ENCODE measurements at regions not wholly inside any gene's neighbourhood (a gene's known extent, or its start where the extent isn't known, plus 50 kb on each side); places are given as distances from the start of the nearest gene placed in this dataset.

DNA sequence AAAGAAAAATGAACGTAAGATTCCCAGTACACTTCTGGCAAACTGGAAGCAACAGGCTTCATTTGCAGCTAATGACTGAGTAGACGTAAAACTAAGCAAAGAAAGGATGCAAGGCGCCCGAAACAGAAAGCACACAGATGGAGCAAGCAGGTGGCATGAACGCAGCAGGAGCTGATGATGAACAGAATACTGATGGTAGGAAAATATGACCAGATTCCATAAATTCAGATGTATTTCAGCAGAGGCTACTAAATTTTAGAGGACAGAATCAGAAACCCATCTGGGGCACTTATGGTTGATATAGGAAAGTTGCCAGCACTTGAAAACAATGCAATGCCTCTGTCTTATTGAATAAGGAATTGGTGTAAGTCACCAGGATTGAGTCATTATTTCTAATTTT is 658.7 kb upstream of the LINC00305 start:
- no peaks in the 10 kb centered on the region for H4K20me1 ChIP-seq (ENCODE audit: control insufficient read depth, extremely low read depth, insufficient read depth, low read length)
- no peaks in the 10 kb centered on the region for H3K27me3 ChIP-seq (ENCODE audit: control insufficient read depth, insufficient read depth, low read length)
- H3K4me3 ChIP-seq (replicated peaks in 1 of 4; ENCODE audit: control extremely low read depth in 1 of 4, insufficient read depth in 1 of 4, low read depth in 3 of 4, low read length in 4 of 4) = no peak overlapping the region
- DNase-seq (ENCODE audit: low read depth in 2 of 2) = no peak
- H3K27ac ChIP-seq (ENCODE audit: insufficient read depth, low read length) = no peak overlapping the region
- no peak overlapping the region for H3K9ac ChIP-seq (ENCODE audit: insufficient read depth, low read length)
- H3K36me3 ChIP-seq (ENCODE audit: control insufficient read depth, insufficient read depth, low read length) = no peaks in the 10 kb centered on the region
- no peak overlapping the region for H3K4me2 ChIP-seq (ENCODE audit: extremely low read depth, insufficient read depth, low read length)
- TF ChIP-seq, protein P1, sequence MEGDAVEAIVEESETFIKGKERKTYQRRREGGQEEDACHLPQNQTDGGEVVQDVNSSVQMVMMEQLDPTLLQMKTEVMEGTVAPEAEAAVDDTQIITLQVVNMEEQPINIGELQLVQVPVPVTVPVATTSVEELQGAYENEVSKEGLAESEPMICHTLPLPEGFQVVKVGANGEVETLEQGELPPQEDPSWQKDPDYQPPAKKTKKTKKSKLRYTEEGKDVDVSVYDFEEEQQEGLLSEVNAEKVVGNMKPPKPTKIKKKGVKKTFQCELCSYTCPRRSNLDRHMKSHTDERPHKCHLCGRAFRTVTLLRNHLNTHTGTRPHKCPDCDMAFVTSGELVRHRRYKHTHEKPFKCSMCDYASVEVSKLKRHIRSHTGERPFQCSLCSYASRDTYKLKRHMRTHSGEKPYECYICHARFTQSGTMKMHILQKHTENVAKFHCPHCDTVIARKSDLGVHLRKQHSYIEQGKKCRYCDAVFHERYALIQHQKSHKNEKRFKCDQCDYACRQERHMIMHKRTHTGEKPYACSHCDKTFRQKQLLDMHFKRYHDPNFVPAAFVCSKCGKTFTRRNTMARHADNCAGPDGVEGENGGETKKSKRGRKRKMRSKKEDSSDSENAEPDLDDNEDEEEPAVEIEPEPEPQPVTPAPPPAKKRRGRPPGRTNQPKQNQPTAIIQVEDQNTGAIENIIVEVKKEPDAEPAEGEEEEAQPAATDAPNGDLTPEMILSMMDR (conservative IDR thresholded peaks at IDR 0.05 in 1 of 2, IDR thresholded peaks at IDR 0.05 in 1 of 2; ENCODE audit: low read depth in 1 of 2, low read length in 2 of 2) = no peak
- TF ChIP-seq EZH2 (IDR thresholded peaks at IDR 0.05; ENCODE audit: low read length, missing control alignments) = no peak
- no peaks in the 10 kb centered on the region for H3K9me3 ChIP-seq (ENCODE audit: control insufficient read depth, insufficient read depth, low read depth, low read length)
- H2AFZ ChIP-seq (ENCODE audit: low read length) = no peak overlapping the region
- no peaks in the 10 kb centered on the region for H3K79me2 ChIP-seq (ENCODE audit: control insufficient read depth, insufficient read depth, low read length)
- no peaks in the 10 kb centered on the region for H3K4me1 ChIP-seq (ENCODE audit: control insufficient read depth, extremely low read depth, insufficient read depth, low read length)

DNA sequence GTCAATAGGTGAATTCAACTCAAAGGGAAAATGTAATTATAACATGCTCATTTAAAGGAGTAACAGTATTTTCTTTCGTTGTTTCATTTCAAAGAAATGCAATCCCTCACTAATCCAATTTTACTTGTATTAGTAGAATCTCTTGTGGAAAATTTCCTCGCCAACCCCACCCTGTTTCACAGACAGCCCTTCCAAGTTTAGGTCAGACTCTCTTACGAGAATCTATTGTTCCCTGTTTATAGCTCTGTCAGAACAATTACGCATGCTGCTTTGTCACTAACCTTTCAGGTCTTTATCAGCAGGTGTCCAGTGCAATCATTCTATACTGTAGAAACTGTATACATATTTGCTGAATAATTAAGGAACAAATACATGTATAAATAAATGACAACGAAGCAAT is 657.8 kb upstream of the LINC00305 start:
- no peaks in the 10 kb centered on the region for H4K20me1 ChIP-seq (ENCODE audit: control insufficient read depth, extremely low read depth, insufficient read depth, low read length)

GRCh38 chr18:64806232-64806631 is 657.3 kb upstream of the LINC00305 start:
- no peak overlapping the region for H3K27ac ChIP-seq (ENCODE audit: insufficient read depth, low read length)
- H3K36me3 ChIP-seq (ENCODE audit: control insufficient read depth, insufficient read depth, low read length) = no peaks in the 10 kb centered on the region
- H3K4me1 ChIP-seq (ENCODE audit: control insufficient read depth, extremely low read depth, insufficient read depth, low read length) = no peaks in the 10 kb centered on the region
- H3K9ac ChIP-seq (ENCODE audit: insufficient read depth, low read length) = no peak overlapping the region
- no peaks in the 10 kb centered on the region for H3K79me2 ChIP-seq (ENCODE audit: control insufficient read depth, insufficient read depth, low read length)
- no peak for DNase-seq (ENCODE audit: low read depth in 2 of 2)
- no peak overlapping the region for H3K4me2 ChIP-seq (ENCODE audit: extremely low read depth, insufficient read depth, low read length)
- H3K4me3 ChIP-seq (replicated peaks in 1 of 4; ENCODE audit: control extremely low read depth in 1 of 4, insufficient read depth in 1 of 4, low read depth in 3 of 4, low read length in 4 of 4) = no peak overlapping the region
- no peaks in the 10 kb centered on the region for H3K27me3 ChIP-seq (ENCODE audit: control insufficient read depth, insufficient read depth, low read length)
- no peaks in the 10 kb centered on the region for H3K9me3 ChIP-seq (ENCODE audit: control insufficient read depth, insufficient read depth, low read depth, low read length)
- no peaks in the 10 kb centered on the region for H4K20me1 ChIP-seq (ENCODE audit: control insufficient read depth, extremely low read depth, insufficient read depth, low read length)
- no peak overlapping the region for H2AFZ ChIP-seq (ENCODE audit: low read length)
- TF ChIP-seq EZH2 (IDR thresholded peaks at IDR 0.05; ENCODE audit: low read length, missing control alignments) = no peak
- TF ChIP-seq, protein P1 (conservative IDR thresholded peaks at IDR 0.05 in 1 of 2, IDR thresholded peaks at IDR 0.05 in 1 of 2; ENCODE audit: low read depth in 1 of 2, low read length in 2 of 2) = no peak

More for the DNA sequence above, 657.8 kb upstream of the LINC00305 start:
- Histone ChIP-seq H3K4me2 (ENCODE audit: extremely low read depth, insufficient read depth, low read length) (no peak overlapping the region), H3K79me2 (ENCODE audit: control insufficient read depth, insufficient read depth, low read length) (no peaks in the 10 kb centered on the region), H3K27me3 (ENCODE audit: control insufficient read depth, insufficient read depth, low read length) (no peaks in the 10 kb centered on the region), H3K4me1 (ENCODE audit: control insufficient read depth, extremely low read depth, insufficient read depth, low read length) (no peaks in the 10 kb centered on the region), H3K9me3 (ENCODE audit: control insufficient read depth, insufficient read depth, low read depth, low read length) (no peaks in the 10 kb centered on the region), H3K27ac (ENCODE audit: insufficient read depth, low read length) (no peak overlapping the region), H3K36me3 (ENCODE audit: control insufficient read depth, insufficient read depth, low read length) (no peaks in the 10 kb centered on the region), H3K4me3 (replicated peaks in 1 of 4; ENCODE audit: control extremely low read depth in 1 of 4, insufficient read depth in 1 of 4, low read depth in 3 of 4, low read length in 4 of 4) (no peak overlapping the region), H2AFZ (ENCODE audit: low read length) (no peak overlapping the region), H3K9ac (ENCODE audit: insufficient read depth, low read length) (no peak overlapping the region)
- TF ChIP-seq EZH2 (IDR thresholded peaks at IDR 0.05; ENCODE audit: low read length, missing control alignments) = no peak
- TF ChIP-seq, protein P1 (conservative IDR thresholded peaks at IDR 0.05 in 1 of 2, IDR thresholded peaks at IDR 0.05 in 1 of 2; ENCODE audit: low read depth in 1 of 2, low read length in 2 of 2) = no peak
- no peak for DNase-seq (ENCODE audit: low read depth in 2 of 2)

Data from fibroblast of lung (primary cell).